Upper lobe of left lung (tissue), 4 donors: ENCODE measurements at regions not wholly inside any gene's neighbourhood (a gene's known extent, or its start where the extent isn't known, plus 50 kb on each side); places are given as distances from the start of the nearest gene placed in this dataset.

Experiments used
- EP300 ChIP-seq, 4 donors: sonication (generic); formaldehyde crosslinking; IDR thresholded peaks; one replicate each; pipeline ENCODE4 v1.5.1; 2017; ENCODE audit warnings: antibody characterized with exemption in 4 of 4, control low read depth in 2 of 4
- POLR2A ChIP-seq, 4 donors: fragments of 450-650 bp; IDR thresholded peaks; one replicate each; pipeline ENCODE4 v1.5.1; 2016 to 2017; ENCODE audit warnings: antibody characterized with exemption in 4 of 4, mild to moderate bottlenecking in 2 of 4
- TF ChIP-seq, protein P1 (sequence below), 6 experiments: fragments of 450-650 bp in 4 of 6; fragments of 200-600 bp in 2 of 6; sonication (generic) in 2 of 6; IDR thresholded peaks; one replicate each; pipeline ENCODE4 v1.5.1; 2016 to 2019; ENCODE audit warnings: antibody characterized with exemption in 6 of 6

GRCh38 chr7:114784177-114784576 is 137.7 kb upstream of the MDFIC start:
- TF ChIP-seq, protein P1, sequence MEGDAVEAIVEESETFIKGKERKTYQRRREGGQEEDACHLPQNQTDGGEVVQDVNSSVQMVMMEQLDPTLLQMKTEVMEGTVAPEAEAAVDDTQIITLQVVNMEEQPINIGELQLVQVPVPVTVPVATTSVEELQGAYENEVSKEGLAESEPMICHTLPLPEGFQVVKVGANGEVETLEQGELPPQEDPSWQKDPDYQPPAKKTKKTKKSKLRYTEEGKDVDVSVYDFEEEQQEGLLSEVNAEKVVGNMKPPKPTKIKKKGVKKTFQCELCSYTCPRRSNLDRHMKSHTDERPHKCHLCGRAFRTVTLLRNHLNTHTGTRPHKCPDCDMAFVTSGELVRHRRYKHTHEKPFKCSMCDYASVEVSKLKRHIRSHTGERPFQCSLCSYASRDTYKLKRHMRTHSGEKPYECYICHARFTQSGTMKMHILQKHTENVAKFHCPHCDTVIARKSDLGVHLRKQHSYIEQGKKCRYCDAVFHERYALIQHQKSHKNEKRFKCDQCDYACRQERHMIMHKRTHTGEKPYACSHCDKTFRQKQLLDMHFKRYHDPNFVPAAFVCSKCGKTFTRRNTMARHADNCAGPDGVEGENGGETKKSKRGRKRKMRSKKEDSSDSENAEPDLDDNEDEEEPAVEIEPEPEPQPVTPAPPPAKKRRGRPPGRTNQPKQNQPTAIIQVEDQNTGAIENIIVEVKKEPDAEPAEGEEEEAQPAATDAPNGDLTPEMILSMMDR (IDR thresholded peaks at IDR 0.05) = no peak
- TF ChIP-seq POLR2A (IDR thresholded peaks at IDR 0.05) = no peak
- no peak for TF ChIP-seq EP300 (IDR thresholded peaks at IDR 0.05)
